ENCODE measurements at regions not wholly inside any gene's neighbourhood (a gene's known extent, or its start where the extent isn't known, plus 50 kb on each side); places are given as distances from the start of the nearest gene placed in this dataset.

DNA sequence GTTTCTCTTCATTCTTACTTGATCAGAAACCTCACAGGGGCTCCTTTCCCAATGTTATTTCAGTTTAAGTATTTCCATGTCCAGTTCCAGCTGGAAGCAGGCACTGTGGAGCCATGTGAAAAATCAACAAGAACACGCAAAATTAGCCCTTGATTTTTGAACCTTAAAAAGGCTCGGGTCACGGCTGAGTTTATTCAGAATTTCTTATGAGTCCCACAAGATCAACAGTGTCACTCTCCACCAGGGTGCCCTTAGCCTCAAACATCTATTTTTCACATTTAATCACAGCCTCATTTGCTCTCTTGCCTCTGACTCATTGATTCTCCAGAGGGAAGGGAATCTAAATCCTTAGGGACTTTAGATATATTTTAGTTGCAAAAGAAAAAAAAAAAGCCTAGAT is 157.7 kb upstream of the AVPR1A start:
- no peak for TF ChIP-seq YY1 (IDR thresholded peaks at IDR 0.05; ENCODE audit: insufficient read depth, insufficient read length)
- TF ChIP-seq SUZ12 (IDR thresholded peaks at IDR 0.05; ENCODE audit: extremely low read depth, insufficient read depth, insufficient read length) = no peak
- TF ChIP-seq ZNF274 (IDR thresholded peaks at IDR 0.05; ENCODE audit: low read depth, low read length) = no peak

Measured in NT2/D1 (cell line).